Uterus (tissue), 3 donors: ENCODE measurements at regions not wholly inside any gene's neighbourhood (a gene's known extent, or its start where the extent isn't known, plus 50 kb on each side); places are given as distances from the start of the nearest gene placed in this dataset.

Experiments used
- DNase-seq, 2 donors: peaks; one replicate each; pipeline ENCODE4 v3.0.0-alpha.2; 2019 to 2020
- H3K27ac ChIP-seq, 2 donors: fragments of 200-600 bp; sonication (generic); 1 replicate in 1 of 2; 2 replicates in 1 of 2; pipeline ENCODE4 v1.5.1; 2016 to 2018
- H3K27me3 ChIP-seq, 2 donors: fragments of 200-600 bp; sonication (generic); one replicate each; pipeline ENCODE4 v1.5.1; 2018 to 2019; ENCODE audit warnings: control low read depth in 1 of 2
- H3K36me3 ChIP-seq, 2 donors: fragments of 200-600 bp; sonication (generic); one replicate each; pipeline ENCODE4 v1.5.1; 2019; ENCODE audit warnings: control low read depth in 1 of 2
- H3K4me1 ChIP-seq, 2 donors: fragments of 200-600 bp; sonication (generic); one replicate each; pipeline ENCODE4 v1.5.1; 2018 to 2019; ENCODE audit warnings: control low read depth in 1 of 2
- H3K4me3 ChIP-seq, 2 donors: fragments of 200-600 bp; sonication (generic); 1 replicate in 1 of 2; 2 replicates in 1 of 2; pipeline ENCODE4 v1.5.1; 2018 to 2019; ENCODE audit warnings: mild to moderate bottlenecking in 1 of 2
- H3K9me3 ChIP-seq, 2 donors: fragments of 200-600 bp; sonication (generic); one replicate each; pipeline ENCODE4 v1.5.1; 2019; ENCODE audit warnings: control low read depth in 1 of 2
- POLR2A ChIP-seq, 2 donors: fragments of 450-650 bp; IDR thresholded peaks; one replicate each; pipeline ENCODE4 v1.6.1; 2016; ENCODE audit warnings: antibody characterized with exemption in 2 of 2, mild to moderate bottlenecking in 1 of 2, moderate library complexity in 1 of 2
- intact Hi-C: fragments of 100-400 bp; cut with DNase I; formaldehyde crosslinking; loops from one replicate; pipeline ENCODE4 v1.15.1; 2023; ENCODE audit warnings: low total_unique reads
- TF ChIP-seq, protein P1 (sequence below), 4 experiments: fragments of 200-600 bp in 2 of 4; fragments of 450-650 bp in 2 of 4; sonication (generic) in 2 of 4; IDR thresholded peaks; one replicate each; pipeline ENCODE4 v1.5.1; 2016 to 2019; ENCODE audit warnings: antibody characterized with exemption in 4 of 4, mild to moderate bottlenecking in 2 of 4, moderate library complexity in 1 of 4
- donor health status: DM: yes; HTN: yes; CAD: no.

DNA sequence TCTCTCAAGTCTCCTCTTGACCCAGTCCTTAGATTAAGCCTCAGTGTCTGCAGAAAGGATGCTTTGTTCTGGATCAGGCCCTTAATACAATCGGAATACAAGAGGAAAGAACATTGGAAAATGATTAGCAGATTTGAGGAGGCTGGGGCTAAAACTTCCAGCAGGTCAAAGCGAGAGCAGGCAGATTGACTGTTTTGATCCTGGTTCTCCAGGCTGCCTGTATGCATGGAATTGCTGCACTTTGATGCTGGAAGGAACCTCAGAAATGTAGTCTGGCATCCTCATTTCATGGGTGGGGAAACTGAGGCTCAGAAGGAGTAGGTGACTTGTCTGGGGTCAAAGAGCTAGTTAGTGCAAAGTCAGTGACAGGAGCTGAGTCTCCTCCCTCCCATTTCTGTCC, 202.8 kb downstream of the EMX2 start:
- intact Hi-C loops, result no loop called here
- Histone ChIP-seq H3K27ac (no peak overlapping the region), H3K36me3 (no peaks in the 10 kb centered on the region), H3K27me3 (no peaks in the 10 kb centered on the region), H3K4me3 (no peak overlapping the region), H3K9me3 (no peaks in the 10 kb centered on the region), H3K4me1 (no peaks in the 10 kb centered on the region)
- DNase-seq, result no peak
- no peak for TF ChIP-seq POLR2A (IDR thresholded peaks at IDR 0.05)
- TF ChIP-seq, protein P1, sequence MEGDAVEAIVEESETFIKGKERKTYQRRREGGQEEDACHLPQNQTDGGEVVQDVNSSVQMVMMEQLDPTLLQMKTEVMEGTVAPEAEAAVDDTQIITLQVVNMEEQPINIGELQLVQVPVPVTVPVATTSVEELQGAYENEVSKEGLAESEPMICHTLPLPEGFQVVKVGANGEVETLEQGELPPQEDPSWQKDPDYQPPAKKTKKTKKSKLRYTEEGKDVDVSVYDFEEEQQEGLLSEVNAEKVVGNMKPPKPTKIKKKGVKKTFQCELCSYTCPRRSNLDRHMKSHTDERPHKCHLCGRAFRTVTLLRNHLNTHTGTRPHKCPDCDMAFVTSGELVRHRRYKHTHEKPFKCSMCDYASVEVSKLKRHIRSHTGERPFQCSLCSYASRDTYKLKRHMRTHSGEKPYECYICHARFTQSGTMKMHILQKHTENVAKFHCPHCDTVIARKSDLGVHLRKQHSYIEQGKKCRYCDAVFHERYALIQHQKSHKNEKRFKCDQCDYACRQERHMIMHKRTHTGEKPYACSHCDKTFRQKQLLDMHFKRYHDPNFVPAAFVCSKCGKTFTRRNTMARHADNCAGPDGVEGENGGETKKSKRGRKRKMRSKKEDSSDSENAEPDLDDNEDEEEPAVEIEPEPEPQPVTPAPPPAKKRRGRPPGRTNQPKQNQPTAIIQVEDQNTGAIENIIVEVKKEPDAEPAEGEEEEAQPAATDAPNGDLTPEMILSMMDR (IDR thresholded peaks at IDR 0.05), result no peak

- H3K36me3 ChIP-seq, result no peaks in the 10 kb centered on the region
- no peak for TF ChIP-seq POLR2A (IDR thresholded peaks at IDR 0.05)
- TF ChIP-seq, protein P1 (IDR thresholded peaks at IDR 0.05), result no peak
These were observed 204.2 kb downstream of the EMX2 start for GRCh38 chr10:117746541-117747448.

GRCh38 chr10:117747636-117748035, 205.1 kb downstream of the EMX2 start:
- no peaks in the 10 kb centered on the region for H3K9me3 ChIP-seq
- TF ChIP-seq POLR2A (IDR thresholded peaks at IDR 0.05), result no peak
- TF ChIP-seq, protein P1 (IDR thresholded peaks at IDR 0.05), result no peak
- no peaks in the 10 kb centered on the region for H3K27me3 ChIP-seq
- DNase-seq, result no peak
- intact Hi-C loops, result no loop called here
- H3K36me3 ChIP-seq, result no peaks in the 10 kb centered on the region
- H3K27ac ChIP-seq, result no peak overlapping the region
- H3K4me1 ChIP-seq, result no peaks in the 10 kb centered on the region
- no peak overlapping the region for H3K4me3 ChIP-seq

More at GRCh38 chr10:117746541-117747448, 204.2 kb downstream of the EMX2 start:
- Histone ChIP-seq H3K27ac (no peak overlapping the region), H3K9me3 (no peaks in the 10 kb centered on the region), H3K4me1 (no peaks in the 10 kb centered on the region), H3K4me3 (no peak overlapping the region), H3K27me3 (no peaks in the 10 kb centered on the region)
- intact Hi-C loops, result no loop called here
- DNase-seq, result no peak

GRCh38 chr10:117748058-117748457, 205.5 kb downstream of the EMX2 start:
- Histone ChIP-seq H3K27me3 (no peaks in the 10 kb centered on the region), H3K4me3 (no peak overlapping the region), H3K4me1 (no peaks in the 10 kb centered on the region), H3K27ac (no peak overlapping the region), H3K36me3 (no peaks in the 10 kb centered on the region), H3K9me3 (no peaks in the 10 kb centered on the region)
- no peak for DNase-seq
- no peak for TF ChIP-seq POLR2A (IDR thresholded peaks at IDR 0.05)
- TF ChIP-seq, protein P1 (IDR thresholded peaks at IDR 0.05), result no peak
- intact Hi-C loops, result no loop called here

DNA sequence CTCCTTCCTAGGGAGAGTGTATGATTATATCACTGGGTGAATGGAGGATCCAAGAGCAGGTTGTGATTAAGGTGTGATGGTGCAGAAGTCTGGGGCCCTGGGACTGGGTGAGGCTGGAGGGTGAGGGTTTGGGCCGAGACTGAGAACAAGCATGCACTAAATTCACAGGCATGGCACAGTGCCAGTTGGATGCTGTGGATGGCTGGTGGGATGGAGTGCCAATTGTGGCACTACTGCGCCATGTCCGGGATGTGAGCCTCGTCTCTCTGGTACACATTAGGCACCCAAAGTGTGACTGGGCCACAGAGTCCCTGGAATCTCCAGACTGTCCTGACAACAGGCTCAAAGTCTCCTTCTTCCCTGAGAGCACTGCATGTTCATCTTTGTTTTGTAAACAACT, 208.1 kb downstream of the EMX2 start:
- DNase-seq, result no peak
- no peaks in the 10 kb centered on the region for H3K36me3 ChIP-seq
- no peaks in the 10 kb centered on the region for H3K4me1 ChIP-seq
- intact Hi-C loops, result no loop called here
- H3K9me3 ChIP-seq, result no peaks in the 10 kb centered on the region
- TF ChIP-seq, protein P1 (IDR thresholded peaks at IDR 0.05), result no peak
- no peak for TF ChIP-seq POLR2A (IDR thresholded peaks at IDR 0.05)
- no peaks in the 10 kb centered on the region for H3K27me3 ChIP-seq
- H3K4me3 ChIP-seq, result no peak overlapping the region
- H3K27ac ChIP-seq, result no peak overlapping the region
